HepG2 (cell line): ENCODE measurements at regions not wholly inside any gene's neighbourhood (a gene's known extent, or its start where the extent isn't known, plus 50 kb on each side); places are given as distances from the start of the nearest gene placed in this dataset.
"Not testable (repeated sequence)": the region's sequence is repeated elsewhere in the genome, so short reads cannot be mapped to it uniquely, and the experiment has no call there.

Experiments used
- CTCF ChIP-seq: sonication (generic); formaldehyde crosslinking; IDR thresholded peaks from 2 replicates; pipeline ENCODE4 v1.5.0; 2020; ENCODE audit warnings: mild to moderate bottlenecking, missing genetic modification reagents, moderate library complexity
- MBD4 ChIP-seq: IDR thresholded peaks from 2 replicates; pipeline ENCODE4 v1.6.1; 2012; ENCODE audit warnings: low read length, inconsistent platforms, borderline replicate concordance
- MEIS1 ChIP-seq: sonication (generic); formaldehyde crosslinking; IDR thresholded peaks from 2 replicates; pipeline ENCODE4 v1.9.0; 2021; ENCODE audit warnings: mild to moderate bottlenecking, missing genetic modification reagents, moderate library complexity, borderline replicate concordance
- MTF2 ChIP-seq: sonication (generic); formaldehyde crosslinking; IDR thresholded peaks from 2 replicates; pipeline ENCODE4 v1.5.0; 2020; ENCODE audit warnings: missing genetic modification reagents, borderline replicate concordance
- NFE2L1 ChIP-seq: sonication (generic); formaldehyde crosslinking; IDR thresholded peaks from 2 replicates; pipeline ENCODE4 v1.4.0; 2020; ENCODE audit warnings: missing genetic modification reagents, mild to moderate bottlenecking, borderline replicate concordance
- NR2C2 ChIP-seq: sonication (generic); formaldehyde crosslinking; IDR thresholded peaks from 2 replicates; pipeline ENCODE4 v1.4.0; 2020; ENCODE audit warnings: missing genetic modification reagents, mild to moderate bottlenecking, moderate library complexity, borderline replicate concordance
- POLR2AphosphoS5 ChIP-seq: IDR thresholded peaks from 2 replicates; pipeline ENCODE4 v1.6.1; 2012; ENCODE audit warnings: low read depth, low read length
- YY1 ChIP-seq: IDR thresholded peaks from 2 replicates; pipeline ENCODE4 v1.6.1; 2011; ENCODE audit warnings: low read length, low read depth, moderate library complexity, mild to moderate bottlenecking; ENCODE audit not compliant: insufficient read depth, insufficient replicate concordance
- ZBTB49 ChIP-seq: sonication (generic); formaldehyde crosslinking; IDR thresholded peaks from 2 replicates; pipeline ENCODE4 v1.4.0; 2020; ENCODE audit warnings: missing genetic modification reagents, borderline replicate concordance
- ZZZ3 ChIP-seq: sonication (generic); formaldehyde crosslinking; IDR thresholded peaks from 2 replicates; pipeline ENCODE4 v1.4.0; 2020; ENCODE audit warnings: missing genetic modification reagents, mild to moderate bottlenecking, borderline replicate concordance

GRCh38 chr1:146654763-146655162 is 283.4 kb upstream of the NBPF12 start:
- not testable (repeated sequence) for TF ChIP-seq CTCF; YY1; NR2C2; MEIS1 (CRISPR knock-in tag); ZBTB49; MBD4; ZZZ3; NFE2L1; POLR2AphosphoS5; MTF2
